ACC112 (cell line): ENCODE measurements at regions not wholly inside any gene's neighbourhood (a gene's known extent, or its start where the extent isn't known, plus 50 kb on each side); places are given as distances from the start of the nearest gene placed in this dataset.

ENCODE experiments used
- H2AFZ ChIP-seq: fragments of 200-600 bp; sonication (generic); one replicate; pipeline ENCODE4 v1.6.0; 2017; ENCODE audit warnings: antibody characterized with exemption, low read length; ENCODE audit not compliant: unreplicated experiment
- H3K27ac ChIP-seq: fragments of 200-600 bp; sonication (generic); 2 replicates; pipeline ENCODE4 v1.5.1; 2014; ENCODE audit warnings: low read depth, mild to moderate bottlenecking, antibody characterized with exemption, low read length, moderate library complexity
- H3K27me3 ChIP-seq: fragments of 200-600 bp; sonication (generic); 2 replicates; pipeline ENCODE4 v1.6.1; 2014; ENCODE audit warnings: mild to moderate bottlenecking, antibody characterized with exemption, low read length, moderate library complexity, mixed read lengths; ENCODE audit not compliant: insufficient read depth
- H3K36me3 ChIP-seq: fragments of 200-600 bp; sonication (generic); 2 replicates; pipeline ENCODE4 v1.6.1; 2016; ENCODE audit warnings: mild to moderate bottlenecking, antibody characterized with exemption, low read length, moderate library complexity, mixed read lengths; ENCODE audit not compliant: insufficient read depth
- H3K4me1 ChIP-seq: fragments of 200-600 bp; sonication (generic); one replicate; pipeline ENCODE4 v1.6.1; 2016; ENCODE audit warnings: low read length, mixed read lengths; ENCODE audit not compliant: insufficient read depth, unreplicated experiment, control insufficient read depth
- H3K4me3 ChIP-seq: fragments of 200-600 bp; sonication (generic); 2 replicates; pipeline ENCODE4 v1.5.1; 2014; ENCODE audit warnings: mild to moderate bottlenecking, low read depth, low read length
- H3K79me2 ChIP-seq: fragments of 200-600 bp; sonication (generic); one replicate; pipeline ENCODE4 v1.6.0; 2016; ENCODE audit warnings: low read length; ENCODE audit not compliant: control insufficient read depth, unreplicated experiment, insufficient read depth

DNA sequence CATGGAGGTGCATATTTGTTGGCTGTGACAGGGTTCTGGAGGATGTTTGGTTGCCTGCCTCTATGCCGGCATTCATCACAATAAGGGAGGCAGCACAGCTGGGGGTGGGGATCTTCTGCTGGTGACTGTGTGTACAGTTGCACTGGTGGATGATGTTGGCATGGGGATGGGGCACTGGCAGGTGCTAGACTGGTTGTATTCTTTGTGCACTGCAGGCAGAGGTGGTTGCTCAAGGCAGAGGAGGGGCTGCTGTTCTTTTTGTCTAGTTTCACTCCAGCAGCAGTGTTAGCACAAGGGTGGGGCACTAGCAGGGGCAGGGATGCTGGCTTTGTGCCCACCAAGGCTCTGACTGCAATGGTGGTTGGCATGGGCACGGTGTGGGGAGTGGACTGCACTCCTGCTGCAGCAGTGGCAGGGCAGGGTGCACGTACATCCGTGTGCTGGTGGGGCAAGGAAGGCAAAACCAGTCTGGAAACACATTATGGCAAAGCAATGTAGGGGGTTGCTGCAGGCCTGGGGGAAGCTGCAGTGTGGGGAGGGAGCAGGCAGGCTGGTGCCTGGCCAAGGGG is 69.3 kb downstream of the ISOC1 start:
- H3K79me2 ChIP-seq: no peaks in the 10 kb centered on the region
- H3K36me3 ChIP-seq: no peaks in the 10 kb centered on the region
- H3K27ac ChIP-seq: no peak overlapping the region
- H2AFZ ChIP-seq: no peak overlapping the region
- no peaks in the 10 kb centered on the region for H3K4me1 ChIP-seq
- no peak overlapping the region for H3K4me3 ChIP-seq
- H3K27me3 ChIP-seq: peaks cover 3% of the 10 kb centered on the region; the same call in 1 of the 2 replicates

- Histone ChIP-seq H2AFZ (no peak overlapping the region), H3K27ac (no peak overlapping the region), H3K27me3 (no peaks in the 10 kb centered on the region; the same call in 1 of the 2 replicates), H3K4me1 (no peaks in the 10 kb centered on the region), H3K4me3 (no peak overlapping the region), H3K79me2 (no peaks in the 10 kb centered on the region), H3K36me3 (no peaks in the 10 kb centered on the region)
Measured at GRCh38 chr5:129170050-129170449, 75.5 kb downstream of the ISOC1 start.

DNA sequence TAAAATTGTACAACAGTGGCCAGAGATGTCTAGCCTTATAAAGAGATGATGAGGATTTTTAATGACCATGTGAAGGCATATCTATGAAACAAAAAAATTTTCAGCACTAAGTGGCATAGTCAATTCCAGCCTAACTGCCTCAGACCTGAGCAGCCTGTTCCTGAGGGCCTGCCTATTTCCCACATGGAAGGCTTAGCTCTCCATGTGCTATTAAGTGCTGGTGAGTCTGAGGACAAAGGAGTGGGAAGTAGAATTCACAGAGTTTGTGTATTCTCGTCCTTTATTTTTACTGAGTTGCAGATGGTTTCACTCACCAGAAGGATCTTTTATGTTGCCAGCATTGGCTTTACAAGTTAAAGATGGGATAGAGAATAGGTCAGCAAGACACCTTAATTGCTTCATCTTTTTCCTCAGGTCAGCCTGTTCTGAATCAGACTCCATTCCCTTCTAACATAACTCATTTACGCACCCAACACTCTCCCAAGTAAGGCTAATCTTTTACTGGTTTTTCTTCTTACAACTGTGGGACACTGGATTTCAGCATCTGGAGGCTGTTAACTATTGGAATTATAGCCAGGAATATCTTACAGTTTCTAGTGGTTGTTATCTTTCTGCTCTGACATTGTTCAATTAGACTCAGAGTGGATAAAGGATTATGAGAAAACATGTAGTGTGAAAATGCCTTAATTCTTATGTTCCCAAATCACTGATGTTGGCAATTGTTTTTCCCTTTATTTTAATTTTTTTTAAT is 76.8 kb downstream of the ISOC1 start:
- H3K4me1 ChIP-seq: no peaks in the 10 kb centered on the region
- no peaks in the 10 kb centered on the region for H3K79me2 ChIP-seq
- H2AFZ ChIP-seq: no peak overlapping the region
- H3K36me3 ChIP-seq: no peaks in the 10 kb centered on the region
- H3K4me3 ChIP-seq: no peak overlapping the region
- H3K27ac ChIP-seq: no peak overlapping the region
- H3K27me3 ChIP-seq: no peaks in the 10 kb centered on the region; the same call in 1 of the 2 replicates

- Histone ChIP-seq H3K36me3 (no peaks in the 10 kb centered on the region), H3K79me2 (no peaks in the 10 kb centered on the region), H3K27ac (no peak overlapping the region), H2AFZ (no peak overlapping the region), H3K4me1 (no peaks in the 10 kb centered on the region), H3K27me3 (no peaks in the 10 kb centered on the region; the same call in 1 of the 2 replicates), H3K4me3 (no peak overlapping the region)
Measured at GRCh38 chr5:129172580-129172979, 78.0 kb downstream of the ISOC1 start.

GRCh38 chr5:129173771-129174170 is 79.2 kb downstream of the ISOC1 start:
- Histone ChIP-seq H3K4me1 (no peaks in the 10 kb centered on the region), H3K36me3 (no peaks in the 10 kb centered on the region), H3K79me2 (no peaks in the 10 kb centered on the region), H3K27ac (no peak overlapping the region), H3K4me3 (no peak overlapping the region), H3K27me3 (no peaks in the 10 kb centered on the region; the same call in 1 of the 2 replicates), H2AFZ (no peak overlapping the region)

GRCh38 chr5:129174480-129174879 is 79.9 kb downstream of the ISOC1 start:
- Histone ChIP-seq H3K4me1 (no peaks in the 10 kb centered on the region), H3K4me3 (no peak overlapping the region)

DNA sequence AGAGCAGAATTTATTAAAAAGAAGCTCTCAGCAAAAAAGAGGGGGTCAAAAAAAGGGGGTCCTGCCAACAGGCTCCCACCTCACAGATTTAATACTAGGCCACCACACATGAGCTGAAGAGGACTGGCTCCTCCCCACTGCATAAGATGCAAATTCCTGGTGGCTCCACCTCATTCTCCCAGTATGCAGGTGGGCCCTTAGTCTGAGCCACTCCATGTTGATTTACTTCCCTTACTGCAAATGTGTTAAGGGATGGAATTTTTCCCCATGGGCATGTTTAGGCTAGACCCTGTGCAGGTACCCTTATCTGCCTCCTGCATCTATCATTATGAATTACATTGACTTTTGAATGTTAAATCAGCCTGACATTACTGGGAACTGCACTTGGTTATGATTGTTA is 82.9 kb downstream of the ISOC1 start:
- Histone ChIP-seq H3K36me3 (no peaks in the 10 kb centered on the region), H3K4me3 (no peak overlapping the region), H3K4me1 (no peaks in the 10 kb centered on the region), H3K27ac (no peak overlapping the region), H3K27me3 (no peaks in the 10 kb centered on the region; the same call in 1 of the 2 replicates), H3K79me2 (no peaks in the 10 kb centered on the region), H2AFZ (no peak overlapping the region)

More at GRCh38 chr5:129174480-129174879, 79.9 kb downstream of the ISOC1 start:
- no peak overlapping the region for H3K27ac ChIP-seq
- no peaks in the 10 kb centered on the region; the same call in 1 of the 2 replicates for H3K27me3 ChIP-seq
- no peaks in the 10 kb centered on the region for H3K36me3 ChIP-seq
- no peak overlapping the region for H2AFZ ChIP-seq
- no peaks in the 10 kb centered on the region for H3K79me2 ChIP-seq

- Histone ChIP-seq H3K79me2 (no peaks in the 10 kb centered on the region), H2AFZ (no peak overlapping the region), H3K4me3 (no peak overlapping the region), H3K27me3 (no peaks in the 10 kb centered on the region), H3K36me3 (no peaks in the 10 kb centered on the region), H3K4me1 (no peaks in the 10 kb centered on the region), H3K27ac (no peak overlapping the region)
Measured at GRCh38 chr5:129199308-129199707, 104.8 kb downstream of the ISOC1 start.

DNA sequence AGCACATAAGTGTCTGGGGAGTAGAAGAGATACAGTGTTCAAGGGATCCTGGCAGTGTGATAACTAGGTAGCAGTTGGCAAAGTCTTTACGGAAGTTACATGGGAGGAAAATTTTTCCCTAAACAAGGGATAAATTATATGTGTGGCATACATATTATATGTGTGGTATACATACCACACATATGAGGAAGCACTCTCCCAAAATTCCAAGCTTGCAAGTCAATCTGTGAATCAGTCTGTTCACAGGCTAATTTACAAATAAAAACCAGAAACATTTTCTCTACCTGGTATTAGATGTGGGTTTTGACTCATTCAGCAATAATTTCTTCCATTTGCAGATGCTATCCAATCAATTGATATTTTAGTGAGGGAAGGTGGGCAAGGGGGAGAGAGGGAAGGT is 110.0 kb downstream of the ISOC1 start:
- H3K79me2 ChIP-seq: no peaks in the 10 kb centered on the region
- H3K4me3 ChIP-seq: no peak overlapping the region
- no peaks in the 10 kb centered on the region for H3K36me3 ChIP-seq
- no peaks in the 10 kb centered on the region for H3K4me1 ChIP-seq
- H2AFZ ChIP-seq: no peak overlapping the region
- H3K27ac ChIP-seq: no peak overlapping the region
- H3K27me3 ChIP-seq: no peaks in the 10 kb centered on the region

GRCh38 chr5:129216001-129216400 is 121.5 kb downstream of the ISOC1 start:
- H3K4me3 ChIP-seq: no peak overlapping the region
- H3K27ac ChIP-seq: no peak overlapping the region
- no peaks in the 10 kb centered on the region for H3K36me3 ChIP-seq
- no peaks in the 10 kb centered on the region for H3K79me2 ChIP-seq
- H3K4me1 ChIP-seq: no peaks in the 10 kb centered on the region
- no peak overlapping the region for H2AFZ ChIP-seq
- H3K27me3 ChIP-seq: no peaks in the 10 kb centered on the region

- Histone ChIP-seq H2AFZ (no peak overlapping the region), H3K79me2 (no peaks in the 10 kb centered on the region), H3K27ac (no peak overlapping the region), H3K4me3 (no peak overlapping the region), H3K27me3 (no peaks in the 10 kb centered on the region), H3K4me1 (no peaks in the 10 kb centered on the region), H3K36me3 (no peaks in the 10 kb centered on the region)
Measured at GRCh38 chr5:129217179-129217578, 122.6 kb downstream of the ISOC1 start.
